Heart right ventricle (tissue), 16 donors: ENCODE measurements at regions not wholly inside any gene's neighbourhood (a gene's known extent, or its start where the extent isn't known, plus 50 kb on each side); places are given as distances from the start of the nearest gene placed in this dataset.
"Not testable (repeated sequence)": the region's sequence is repeated elsewhere in the genome, so short reads cannot be mapped to it uniquely, and the experiment has no call there.

ENCODE experiments used
- ATAC-seq, 8 donors: fragments of 200-7000 bp; cut with Tn5 transposase; one replicate each; pipeline ENCODE4 v1.9.1; 2020; ENCODE audit warnings: mild to moderate bottlenecking in 8 of 8, moderate library complexity in 8 of 8, moderate number of reproducible peaks in 1 of 8
- DNase-seq, 2 donors: peaks; one replicate each; pipeline ENCODE4 v3.0.0-alpha.2; 2020
- H3K27ac ChIP-seq, 10 donors: fragments of 200-600 bp; sonication (generic) in 2 of 10; one replicate each; pipeline versions ENCODE4 v1.5.0 to v1.8.0; 2020 to 2022; ENCODE audit warnings: mild to moderate bottlenecking in 3 of 10
- H3K27me3 ChIP-seq, 7 donors: fragments of 200-600 bp; one replicate each; pipeline ENCODE4 v1.8.0; 2021 to 2022; ENCODE audit warnings: mild to moderate bottlenecking in 2 of 7
- H3K36me3 ChIP-seq, 9 donors: fragments of 200-600 bp; sonication (generic) in 1 of 9; one replicate each; pipeline versions ENCODE4 v1.5.0 to v1.8.0; 2020 to 2022; ENCODE audit warnings: mild to moderate bottlenecking in 2 of 9
- H3K4me1 ChIP-seq, 9 donors: fragments of 200-600 bp; sonication (generic) in 1 of 9; one replicate each; pipeline versions ENCODE4 v1.5.0 to v1.8.0; 2020 to 2022; ENCODE audit warnings: mild to moderate bottlenecking in 4 of 9
- H3K4me3 ChIP-seq, 10 donors: fragments of 200-600 bp; sonication (generic) in 2 of 10; one replicate each; pipeline versions ENCODE4 v1.5.0 to v1.8.0; 2020 to 2022; ENCODE audit warnings: mild to moderate bottlenecking in 7 of 10, moderate library complexity in 2 of 10
- H3K9me3 ChIP-seq, 11 donors: fragments of 200-600 bp in 10 of 11; sonication (generic) in 2 of 11; one replicate each; pipeline versions ENCODE4 v1.5.0 to v1.8.0; 2013 to 2022; ENCODE audit warnings: mild to moderate bottlenecking in 2 of 11, control low read depth in 1 of 11, moderate library complexity in 1 of 11
- WGBS, 2 donors: extraction: QIAGEN DNeasy Blood & Tissue Kit; methylation state at CpG; one replicate each; pipeline ENCODE4 v1.1.7; 2013; ENCODE audit warnings: inconsistent platforms in 1 of 2; 5-methylcytosine and 5-hydroxymethylcytosine counted together
- intact Hi-C, 10 donors: fragments of 100-400 bp; cut with DNase I; formaldehyde crosslinking; loops; one replicate each; pipeline versions ENCODE4 v1.11.1 to v1.14.2; 2022
- TF ChIP-seq, protein P1 (sequence below), 9 donors: fragments of 200-600 bp; sonication (generic) in 2 of 9; IDR thresholded peaks; one replicate each; pipeline versions ENCODE4 v1.5.0 to v1.8.0; 2021 to 2022; ENCODE audit warnings: antibody characterized with exemption in 9 of 9, mild to moderate bottlenecking in 5 of 9, moderate library complexity in 1 of 9
- donor health status: Arrhythmogenic right ventricular cardiomyopathy.
- donor health status: ischemic (EF 13 %, LVEDD 7.1; RV severe dilation, severe dysfunction).
- donor health status: healthy with polysubstance abuse.
- donor health status: DM: no; HTN: yes; CAD: no.
- donor health status: DM: no; HTN: no; CAD: no.
- donor health status: ischemic (EF 25% LVEDD 6.9; RV normal size, moderate dysfunction).
- donor health status: ischemic (EF 25% LVEDD 5.7; RV mildly dilated, moderate dysfunction).
- donor health status: healthy.
- donor health status: DM: yes; HTN: yes; CAD: no.
- donor health status: Ischemic cardiomyopathy.
- donor health status: ischemic (EF 35%, LVEDD 5.7; RV mildly dilated, moderate dysfunction).
- donor health status: nonischemic (EF 11% LVEDD 7.7; RV severe dilation, severe dysfunction).
- donor health status: DM: yes; HTN: yes; CAD: no.
- donor health status: PGD.
- donor health status: ischemic (EF 29% LVEDD 5.4; RV normal size, mild dysfunction).
- donor health status: nonischemic (EF 23%, LVEDD 6.1; RV moderate dilation, normal function).

DNA sequence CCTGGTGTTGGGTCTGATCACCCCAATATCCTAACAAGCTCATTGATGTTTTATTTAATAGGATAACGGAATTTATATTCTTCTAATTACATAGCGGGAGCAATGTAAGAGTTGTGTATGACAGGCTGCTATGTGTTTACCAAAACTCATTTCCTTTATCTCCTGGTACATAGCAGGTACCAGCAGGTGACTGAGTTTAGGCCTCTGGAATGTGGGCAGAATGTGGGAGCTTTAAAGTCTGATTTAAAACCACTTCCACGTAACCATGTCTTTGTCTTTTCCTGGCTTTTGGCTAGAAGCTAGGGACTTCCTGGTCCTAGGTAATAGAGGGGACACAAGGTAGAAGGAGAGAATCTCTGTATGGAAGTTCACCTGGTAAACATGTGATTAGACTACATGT is 504.6 kb upstream of the SYNCRIP start:
- TF ChIP-seq, protein P1, sequence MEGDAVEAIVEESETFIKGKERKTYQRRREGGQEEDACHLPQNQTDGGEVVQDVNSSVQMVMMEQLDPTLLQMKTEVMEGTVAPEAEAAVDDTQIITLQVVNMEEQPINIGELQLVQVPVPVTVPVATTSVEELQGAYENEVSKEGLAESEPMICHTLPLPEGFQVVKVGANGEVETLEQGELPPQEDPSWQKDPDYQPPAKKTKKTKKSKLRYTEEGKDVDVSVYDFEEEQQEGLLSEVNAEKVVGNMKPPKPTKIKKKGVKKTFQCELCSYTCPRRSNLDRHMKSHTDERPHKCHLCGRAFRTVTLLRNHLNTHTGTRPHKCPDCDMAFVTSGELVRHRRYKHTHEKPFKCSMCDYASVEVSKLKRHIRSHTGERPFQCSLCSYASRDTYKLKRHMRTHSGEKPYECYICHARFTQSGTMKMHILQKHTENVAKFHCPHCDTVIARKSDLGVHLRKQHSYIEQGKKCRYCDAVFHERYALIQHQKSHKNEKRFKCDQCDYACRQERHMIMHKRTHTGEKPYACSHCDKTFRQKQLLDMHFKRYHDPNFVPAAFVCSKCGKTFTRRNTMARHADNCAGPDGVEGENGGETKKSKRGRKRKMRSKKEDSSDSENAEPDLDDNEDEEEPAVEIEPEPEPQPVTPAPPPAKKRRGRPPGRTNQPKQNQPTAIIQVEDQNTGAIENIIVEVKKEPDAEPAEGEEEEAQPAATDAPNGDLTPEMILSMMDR (IDR thresholded peaks at IDR 0.05): no peak
- Histone ChIP-seq H3K36me3 (no peaks in the 10 kb centered on the region), H3K9me3 (peaks cover 0 to 10% (median 0%) of the 10 kb centered on the region in 11 donors), H3K4me3 (no peak overlapping the region), H3K27me3 (no peaks in the 10 kb centered on the region), H3K4me1 (no peaks in the 10 kb centered on the region), H3K27ac (no peak overlapping the region)
- ATAC-seq: no peak
- intact Hi-C loops: no loop called here
- 88 to 92% methylated on average over 3 of the region's 3 CpGs for WGBS, 2 donors
- DNase-seq: no peak

DNA sequence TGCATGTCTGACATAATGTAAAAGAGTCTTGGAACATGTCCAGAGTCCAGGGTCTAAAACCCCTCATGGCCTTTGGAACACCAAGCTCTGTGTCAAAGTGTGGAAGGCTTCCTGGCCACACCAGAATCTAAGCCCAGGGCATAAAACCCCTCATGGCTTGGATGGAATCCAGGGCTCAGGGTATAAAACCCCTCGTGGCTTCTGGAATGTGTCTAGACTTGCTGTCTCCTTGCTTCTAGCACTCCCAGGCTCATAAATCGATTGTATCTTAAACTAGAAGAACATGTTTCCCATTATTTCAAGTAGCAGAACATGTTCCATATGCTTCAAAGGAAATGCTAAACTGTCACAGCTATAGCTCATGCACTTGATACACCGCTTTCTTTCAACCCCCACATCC is 504.1 kb upstream of the SYNCRIP start:
- peaks cover 0 to 13% (median 0%) of the 10 kb centered on the region in 11 donors for H3K9me3 ChIP-seq
- ATAC-seq, H3K4me3 ChIP-seq, intact Hi-C loops, H3K27ac ChIP-seq, H3K4me1 ChIP-seq, H3K27me3 ChIP-seq, H3K36me3 ChIP-seq, DNase-seq: not testable (repeated sequence)
- 31 to 46% methylated on average over 3 of the region's 3 CpGs for WGBS, 2 donors

DNA sequence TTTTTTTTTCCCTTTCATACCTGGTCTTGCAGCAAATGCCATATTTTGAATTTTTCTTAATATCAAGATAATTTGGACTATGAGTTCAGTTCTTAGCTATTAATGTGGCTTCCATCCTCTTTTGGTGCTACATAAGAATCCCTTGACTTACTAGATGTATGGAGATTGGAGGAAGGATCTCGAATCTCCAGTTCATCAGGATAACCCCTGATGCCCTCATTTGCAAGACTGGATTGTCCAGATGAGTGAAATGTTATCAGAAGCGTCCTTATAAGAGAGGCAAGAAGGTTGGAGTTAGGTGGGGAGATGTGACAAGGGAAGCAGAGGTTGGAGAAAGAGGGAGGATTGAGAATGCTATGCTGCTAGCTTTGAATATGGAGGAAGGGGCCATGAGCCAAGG is 499.6 kb upstream of the SYNCRIP start:
- DNase-seq (no peak), ATAC-seq (no peak)
- Histone ChIP-seq H3K36me3 (no peaks in the 10 kb centered on the region), H3K9me3 (peaks cover 0 to 19% (median 0%) of the 10 kb centered on the region in 11 donors), H3K4me3 (no peak overlapping the region), H3K27me3 (no peaks in the 10 kb centered on the region), H3K4me1 (no peaks in the 10 kb centered on the region), H3K27ac (no peak overlapping the region)
- TF ChIP-seq, protein P1 (IDR thresholded peaks at IDR 0.05): no peak
- intact Hi-C loops: no loop called here
- 48 to 50% methylated on average over 2 of the region's 2 CpGs for WGBS, 2 donors

GRCh38 chr6:86128130-86128814 is 485.6 kb upstream of the SYNCRIP start:
- 47 to 49% methylated on average over 7 of the region's 7 CpGs for WGBS, 2 donors
- Histone ChIP-seq H3K27ac (no peak overlapping the region), H3K36me3 (no peaks in the 10 kb centered on the region), H3K27me3 (no peaks in the 10 kb centered on the region), H3K9me3 (peaks cover 0 to 30% (median 5%) of the 10 kb centered on the region in 11 donors), H3K4me3 (no peak overlapping the region), H3K4me1 (no peaks in the 10 kb centered on the region)
- DNase-seq (no peak), ATAC-seq (no peak)
- TF ChIP-seq, protein P1 (IDR thresholded peaks at IDR 0.05): no peak
- intact Hi-C loops: no loop called here

DNA sequence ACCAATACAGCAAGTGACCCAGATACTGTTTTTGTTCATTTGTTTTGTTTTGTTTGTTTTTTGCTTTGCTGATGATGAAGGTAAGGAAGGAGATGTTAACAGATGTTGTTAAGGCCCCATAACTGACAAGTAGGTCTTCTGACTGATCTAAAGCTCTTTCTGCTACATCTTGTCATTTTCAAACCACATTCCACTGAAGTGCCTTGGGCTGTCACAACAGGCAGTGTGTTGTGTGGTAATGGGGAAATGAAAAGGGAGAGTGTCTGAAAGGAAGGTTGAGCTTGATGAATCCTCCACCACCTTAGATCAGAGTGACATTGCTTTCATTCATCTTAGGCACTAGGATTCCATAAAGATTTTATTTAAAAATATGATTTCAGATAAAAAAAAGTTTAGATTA is 479.4 kb upstream of the SYNCRIP start:
- Histone ChIP-seq H3K27ac (no peak overlapping the region), H3K9me3 (peaks cover 0 to 3% (median 0%) of the 10 kb centered on the region in 11 donors), H3K27me3 (no peaks in the 10 kb centered on the region), H3K4me1 (no peaks in the 10 kb centered on the region), H3K4me3 (no peak overlapping the region), H3K36me3 (no peaks in the 10 kb centered on the region)
- intact Hi-C loops: no loop called here
- TF ChIP-seq, protein P1 (IDR thresholded peaks at IDR 0.05): no peak
- no peak for ATAC-seq
- no peak for DNase-seq
